GM19023 (cell line): ENCODE measurements at regions not wholly inside any gene's neighbourhood (a gene's known extent, or its start where the extent isn't known, plus 50 kb on each side); places are given as distances from the start of the nearest gene placed in this dataset.

Experiments used
- ATAC-seq: cut with Tn5 transposase; IDR thresholded peaks from one replicate; pipeline ENCODE4 v1.9.1; 2021; ENCODE audit warnings: mild to moderate bottlenecking, moderate library complexity; ENCODE audit not compliant: unreplicated experiment

DNA sequence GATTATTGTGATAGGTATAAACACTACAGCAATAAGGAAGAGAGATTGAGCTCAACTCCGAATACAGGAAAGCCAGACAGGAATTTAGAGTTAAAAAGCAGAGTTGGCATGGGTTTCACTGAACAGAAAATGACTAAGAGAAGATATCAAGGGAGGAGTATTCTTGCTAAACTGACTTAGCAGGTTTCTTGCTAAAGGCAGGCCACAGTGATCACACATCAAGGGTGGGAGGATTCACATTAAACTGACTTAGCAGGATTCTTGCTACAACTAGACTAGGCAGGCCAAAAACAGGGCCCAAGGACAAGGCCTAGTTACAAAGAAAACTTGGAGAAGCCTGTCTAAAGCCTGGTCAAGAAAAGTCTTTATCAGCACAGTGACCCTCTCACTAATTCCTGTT is 195.1 kb downstream of the MAGEB5 start:
- ATAC-seq = no peak

DNA sequence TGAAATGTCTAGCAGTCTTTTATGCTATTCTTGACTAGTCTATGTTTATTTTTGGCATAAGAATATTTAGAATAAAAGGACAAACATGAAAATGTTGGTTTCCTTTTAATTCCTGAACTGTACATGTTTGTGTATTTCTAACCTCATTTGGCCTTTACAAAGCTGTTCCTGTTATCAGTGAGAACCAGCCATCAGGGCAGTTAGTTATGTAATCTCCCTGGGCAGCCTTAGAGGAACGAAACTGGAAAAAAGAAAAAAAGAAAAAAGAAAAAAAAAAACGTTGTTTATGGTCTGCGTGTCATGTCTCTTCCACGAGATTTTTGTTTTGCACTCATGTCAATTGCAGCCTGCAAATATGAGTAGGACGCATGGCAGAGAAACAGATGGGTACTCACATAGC is 193.7 kb downstream of the MAGEB5 start:
- ATAC-seq = no peak

DNA sequence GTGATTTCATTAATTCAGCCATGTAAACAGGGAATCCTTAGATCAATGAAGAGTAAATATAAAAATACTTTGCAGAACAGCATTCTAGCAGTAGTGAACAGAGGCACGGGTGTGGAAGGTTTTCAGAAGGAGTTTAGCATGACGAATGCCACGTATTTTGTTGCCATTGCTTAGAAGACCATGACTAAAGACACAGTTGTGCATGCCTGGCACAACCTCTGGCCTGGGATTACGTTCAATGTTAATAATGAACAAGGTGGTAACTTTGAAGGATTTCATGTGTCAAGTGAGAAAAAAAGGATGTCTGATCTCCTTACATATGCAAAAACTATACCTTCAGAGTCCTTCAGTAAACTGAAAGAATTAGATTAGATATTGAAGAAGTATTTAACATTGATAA is 171.9 kb downstream of the MAGEB5 start:
- no peak for ATAC-seq

DNA sequence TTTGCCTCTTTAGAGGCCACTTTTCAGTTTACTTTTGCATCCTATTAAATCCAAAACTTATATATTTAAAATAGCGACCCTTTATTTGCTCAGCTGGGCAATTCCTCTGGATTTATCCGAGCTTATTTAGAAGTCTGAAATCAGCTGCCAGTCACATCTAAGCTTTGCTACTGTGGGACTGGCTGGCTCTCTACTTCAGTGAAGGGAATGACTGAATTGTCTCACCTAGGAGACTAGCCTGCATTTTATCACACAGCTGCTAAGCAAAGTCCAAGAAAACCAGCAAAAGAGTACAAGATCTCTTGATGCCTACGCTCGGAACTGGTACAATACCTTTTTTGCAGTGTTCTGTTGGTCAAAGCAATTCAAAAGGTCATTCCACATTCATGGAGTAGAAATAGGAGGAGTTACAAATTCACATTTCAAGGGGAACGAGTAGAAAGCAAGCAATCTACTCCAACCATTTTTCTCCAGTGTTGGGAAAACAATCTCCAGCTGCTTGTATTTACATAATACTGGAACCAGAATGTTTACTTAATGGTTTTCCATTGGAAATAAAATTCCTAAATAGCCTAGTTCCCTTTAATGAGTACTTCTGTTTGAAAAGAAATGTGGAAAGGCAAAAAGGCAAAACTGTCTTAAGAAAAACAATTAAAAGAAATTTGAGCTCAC is 160.2 kb downstream of the MAGEB5 start:
- ATAC-seq = no peak

DNA sequence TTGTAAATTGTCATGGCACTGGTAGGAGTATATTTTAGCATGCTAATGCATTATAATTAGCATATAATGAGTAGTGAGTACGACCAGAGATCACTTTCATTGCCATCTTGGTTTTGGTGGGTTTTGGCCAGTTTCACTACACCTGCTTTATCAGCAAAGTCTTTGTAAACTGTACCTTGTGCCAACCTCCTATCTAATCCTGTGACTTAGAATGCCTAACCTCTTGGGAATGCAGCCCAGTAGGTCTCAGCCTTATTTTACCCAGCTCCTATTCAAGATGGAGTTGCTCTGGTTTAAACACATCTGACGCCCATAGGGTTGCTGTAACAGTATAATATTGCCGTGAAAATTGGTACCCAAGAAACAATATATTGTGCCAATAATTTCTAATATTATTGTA is 159.4 kb downstream of the MAGEB5 start:
- ATAC-seq = no peak

DNA sequence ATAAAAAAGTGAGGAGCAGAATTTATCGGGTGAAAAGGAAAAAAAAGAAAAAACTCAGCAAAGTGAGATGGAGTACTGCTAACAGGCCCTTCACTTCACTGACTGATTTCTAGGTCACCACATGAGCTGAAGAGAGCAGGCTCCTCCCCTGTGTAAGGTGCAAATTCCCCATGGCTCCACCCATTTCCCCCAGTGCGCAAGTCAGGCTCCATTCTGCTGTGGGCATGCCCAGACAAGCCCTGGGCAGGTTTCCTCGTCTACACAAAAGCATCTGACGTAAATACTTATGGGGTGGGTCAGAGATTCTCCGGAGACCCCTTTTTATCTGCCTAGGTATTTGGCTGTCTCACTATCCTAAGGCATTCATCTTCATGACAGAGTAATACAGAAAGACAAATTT is 157.9 kb downstream of the MAGEB5 start:
- no peak for ATAC-seq

DNA sequence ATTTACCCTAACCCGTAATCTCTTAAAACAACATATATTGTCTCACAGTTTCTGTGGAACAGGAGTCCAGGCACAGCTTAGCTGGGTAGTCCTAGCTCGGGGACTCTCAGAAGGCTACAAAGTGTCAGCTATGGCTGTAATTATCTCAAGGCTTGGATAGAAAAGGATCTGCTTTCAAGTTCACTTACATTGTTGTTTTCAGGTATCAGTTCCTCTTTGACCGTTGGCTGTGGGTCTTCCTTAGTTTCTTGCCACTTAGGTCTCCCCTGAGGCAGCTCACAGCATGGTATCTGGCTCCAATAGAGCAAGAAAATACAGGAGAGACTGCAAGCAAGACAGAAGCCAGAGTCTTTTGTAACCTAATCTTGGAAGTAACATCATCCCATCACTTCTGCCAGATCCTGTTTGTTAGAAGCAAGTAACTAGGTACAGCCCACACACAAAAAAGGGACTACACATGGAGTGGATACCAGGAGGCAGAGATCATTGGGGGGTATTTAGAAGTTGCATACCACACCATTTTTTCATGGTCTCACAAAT is 137.0 kb downstream of the MAGEB5 start:
- ATAC-seq = no peak

DNA sequence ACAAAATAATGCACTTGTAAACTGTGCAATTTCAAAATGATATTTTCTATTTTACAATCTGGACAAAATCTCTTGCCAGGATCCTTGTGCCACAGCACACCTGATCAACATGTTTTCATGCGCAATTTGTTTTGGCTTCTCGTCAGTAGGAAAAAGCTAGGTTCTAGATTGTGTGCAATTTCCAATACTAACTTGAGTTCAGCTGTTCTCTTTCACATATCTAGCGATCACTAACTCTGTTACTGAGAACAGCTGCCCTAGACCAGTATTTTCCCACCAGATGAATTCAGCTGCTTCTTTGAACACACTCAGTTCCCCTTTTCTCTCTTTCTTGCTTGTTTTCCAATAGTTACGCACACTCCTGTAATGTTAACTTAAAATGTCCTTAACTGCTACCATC is 131.2 kb downstream of the MAGEB5 start:
- no peak for ATAC-seq

DNA sequence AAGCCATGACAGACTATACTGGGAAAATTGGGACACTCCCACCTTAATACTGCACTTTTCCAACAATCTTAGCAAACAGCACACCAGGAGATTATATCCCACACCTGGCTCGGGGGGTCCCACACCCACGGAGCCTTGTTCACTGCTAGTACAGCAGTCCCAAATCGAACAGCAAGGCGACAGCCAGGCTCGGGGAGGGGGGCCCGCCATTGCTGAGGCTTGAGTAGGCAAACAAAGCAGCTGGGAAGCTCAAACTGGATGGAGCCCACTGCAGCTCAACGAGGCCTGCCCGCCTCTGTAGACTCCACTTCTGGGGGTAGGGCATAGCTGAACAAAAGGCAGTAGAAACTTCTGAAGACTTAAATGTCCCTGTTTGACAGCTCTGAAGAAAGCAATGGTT is 118.3 kb downstream of the MAGEB5 start:
- no peak for ATAC-seq

DNA sequence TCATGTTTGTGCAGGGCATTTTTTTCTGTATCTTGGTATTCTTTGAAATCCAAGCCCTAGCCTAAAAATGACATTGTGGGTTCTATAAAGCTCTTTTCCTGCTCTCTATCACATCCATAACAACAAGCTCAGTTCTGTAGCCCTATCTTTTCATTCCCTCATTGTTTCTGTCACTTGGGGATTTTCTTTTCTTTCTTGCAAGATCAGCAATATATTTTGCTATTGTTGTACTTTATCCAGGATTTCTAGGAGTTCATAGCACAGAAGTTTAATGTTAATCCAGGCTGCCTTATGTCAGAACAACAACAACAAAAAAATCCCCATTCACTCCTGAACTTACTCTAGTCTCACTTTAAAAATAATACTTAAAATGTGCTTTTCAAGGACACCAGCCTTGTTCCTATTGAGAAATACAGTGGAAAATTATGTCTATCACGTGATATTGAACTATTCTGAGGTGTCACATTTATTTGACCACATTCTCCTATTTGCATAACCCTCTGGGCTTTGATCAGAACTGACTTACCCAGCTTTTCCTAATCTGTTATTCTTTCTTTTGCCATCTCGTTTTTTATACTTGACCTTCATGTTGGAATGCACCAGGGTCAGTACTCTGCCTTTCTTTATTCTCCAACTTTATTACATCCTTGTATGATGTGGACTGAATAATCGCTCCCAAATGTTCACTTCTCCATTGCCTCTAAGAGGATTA is 112.8 kb downstream of the MAGEB5 start:
- no peak for ATAC-seq

DNA sequence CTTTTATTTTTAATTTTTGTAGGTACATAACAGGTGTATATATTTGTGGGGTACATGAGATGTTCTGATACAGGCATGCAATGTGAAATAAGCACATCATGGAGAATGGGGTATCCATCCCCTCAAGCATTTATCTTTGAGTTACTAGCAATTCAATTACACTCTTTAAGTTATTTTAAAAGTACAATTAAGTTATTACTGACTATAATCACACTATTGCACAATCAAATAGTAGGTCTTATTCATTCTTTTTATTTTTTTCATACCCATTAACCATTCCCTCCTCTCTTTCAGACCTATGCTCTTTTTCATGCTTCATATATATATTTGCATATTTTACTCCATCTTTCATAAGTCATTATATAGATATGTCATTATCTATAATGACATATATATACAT is 93.3 kb downstream of the MAGEB5 start:
- ATAC-seq = no peak

DNA sequence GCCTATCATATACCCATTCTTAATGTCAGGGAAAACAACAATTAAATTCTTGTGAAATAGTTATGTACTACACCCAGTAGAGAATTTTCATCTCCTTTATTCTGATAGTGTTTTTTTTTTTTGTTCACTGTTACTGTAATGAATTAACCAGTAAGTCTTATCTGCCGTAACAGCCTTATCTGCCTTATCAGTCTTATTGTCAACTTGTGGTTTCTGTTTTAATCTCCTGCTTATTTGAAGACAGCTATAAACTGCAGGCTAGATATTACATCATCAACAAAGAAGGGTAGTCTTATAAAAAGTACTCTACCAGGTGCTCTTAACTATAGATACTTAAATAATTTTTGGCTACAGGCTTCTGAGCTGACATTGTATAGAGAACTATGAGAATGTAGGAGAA is 79.5 kb downstream of the MAGEB5 start:
- ATAC-seq = no peak

DNA sequence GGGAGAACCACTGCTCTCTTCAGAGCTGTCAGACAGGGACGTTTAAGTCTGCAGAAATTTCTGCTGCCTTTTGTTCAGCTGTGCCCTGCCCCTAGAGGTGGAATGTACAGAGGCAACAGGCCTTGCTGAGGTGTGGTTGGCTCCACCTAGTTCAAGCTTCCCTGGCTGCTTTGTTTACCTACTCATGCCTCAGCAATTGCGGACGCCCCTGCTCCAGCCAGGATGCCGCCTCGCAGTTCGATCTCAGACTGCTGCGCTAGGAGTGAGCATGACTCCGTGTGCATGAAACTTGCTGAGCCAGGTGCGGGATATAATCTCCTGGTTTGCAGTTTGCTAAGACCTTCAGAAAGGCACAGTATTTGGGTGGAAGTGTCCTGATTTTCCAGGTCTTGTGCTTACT is 70.9 kb downstream of the MAGEB5 start:
- ATAC-seq = no peak
